Ascending aorta (tissue), 2 donors: ENCODE measurements at regions not wholly inside any gene's neighbourhood (a gene's known extent, or its start where the extent isn't known, plus 50 kb on each side); places are given as distances from the start of the nearest gene placed in this dataset.

Source experiments
- DNase-seq, 2 donors: peaks; one replicate each; pipeline ENCODE4 v3.0.0-alpha.2; 2019; ENCODE audit warnings: low spot score in 2 of 2
- H3K27ac ChIP-seq, 2 donors: fragments of 200-600 bp; sonication (generic); one replicate each; pipeline ENCODE4 v1.5.1; 2016 to 2017; ENCODE audit warnings: mild to moderate bottlenecking in 1 of 2
- H3K27me3 ChIP-seq: fragments of 200-600 bp; sonication (generic); one replicate; pipeline ENCODE4 v1.5.1; 2017
- H3K36me3 ChIP-seq, 2 donors: fragments of 200-600 bp; sonication (generic); one replicate each; pipeline ENCODE4 v1.5.1; 2016
- H3K4me1 ChIP-seq, 2 donors: fragments of 200-600 bp; sonication (generic); one replicate each; pipeline ENCODE4 v1.5.1; 2016 to 2017; ENCODE audit warnings: mild to moderate bottlenecking in 1 of 2
- H3K4me3 ChIP-seq, 2 donors: fragments of 200-600 bp; sonication (generic); one replicate each; pipeline ENCODE4 v1.5.1; 2016 to 2017; ENCODE audit warnings: mild to moderate bottlenecking in 1 of 2
- H3K9me3 ChIP-seq, 2 donors: fragments of 200-600 bp; sonication (generic); one replicate each; pipeline ENCODE4 v1.5.1; 2016
- CTCF ChIP-seq, 3 experiments: fragments of 200-600 bp in 2 of 3; fragments of 450-650 bp in 1 of 3; sonication (generic) in 2 of 3; IDR thresholded peaks; one replicate each; pipeline ENCODE4 v1.5.1; 2016 to 2019; ENCODE audit warnings: antibody characterized with exemption in 3 of 3, mild to moderate bottlenecking in 1 of 3, moderate library complexity in 1 of 3
- intact Hi-C: fragments of 100-400 bp; cut with DNase I; formaldehyde crosslinking; loops from one replicate; pipeline ENCODE4 v1.15.1; 2023

- intact Hi-C loops: no loop called here
- no peaks in the 10 kb centered on the region for H3K27me3 ChIP-seq
- no peak for DNase-seq
- no peaks in the 10 kb centered on the region for H3K9me3 ChIP-seq
- no peak overlapping the region for H3K27ac ChIP-seq
- no peaks in the 10 kb centered on the region for H3K36me3 ChIP-seq
- H3K4me1 ChIP-seq: no peaks in the 10 kb centered on the region
- H3K4me3 ChIP-seq: no peak overlapping the region
- no peak for TF ChIP-seq CTCF (IDR thresholded peaks at IDR 0.05)
Measured at GRCh38 chr3:30140356-30141075, 465.9 kb upstream of the TGFBR2 start.

- no peak for TF ChIP-seq CTCF (IDR thresholded peaks at IDR 0.05)
- intact Hi-C loops: no loop called here
- DNase-seq: no peak
- Histone ChIP-seq H3K36me3 (no peaks in the 10 kb centered on the region), H3K4me1 (no peaks in the 10 kb centered on the region), H3K27me3 (no peaks in the 10 kb centered on the region), H3K27ac (no peak overlapping the region), H3K9me3 (no peaks in the 10 kb centered on the region), H3K4me3 (no peak overlapping the region)
Measured at GRCh38 chr3:30141178-30141581, 465.2 kb upstream of the TGFBR2 start.

GRCh38 chr3:30141927-30142326 lies 464.5 kb upstream of the TGFBR2 start:
- Histone ChIP-seq H3K27ac (no peak overlapping the region), H3K27me3 (no peaks in the 10 kb centered on the region), H3K36me3 (no peaks in the 10 kb centered on the region), H3K4me3 (no peak overlapping the region), H3K4me1 (no peaks in the 10 kb centered on the region), H3K9me3 (no peaks in the 10 kb centered on the region)
- no peak for DNase-seq
- no peak for TF ChIP-seq CTCF (IDR thresholded peaks at IDR 0.05)
- intact Hi-C loops: no loop called here

- intact Hi-C loops: no loop called here
Measured at GRCh38 chr3:30142946-30143345, 463.5 kb upstream of the TGFBR2 start.

GRCh38 chr3:30145281-30145680 lies 461.1 kb upstream of the TGFBR2 start:
- Histone ChIP-seq H3K36me3 (no peaks in the 10 kb centered on the region), H3K4me1 (no peaks in the 10 kb centered on the region), H3K4me3 (no peak overlapping the region), H3K9me3 (no peaks in the 10 kb centered on the region), H3K27me3 (no peaks in the 10 kb centered on the region), H3K27ac (no peak overlapping the region)
- intact Hi-C loops: no loop called here
- TF ChIP-seq CTCF (IDR thresholded peaks at IDR 0.05): no peak
- DNase-seq: no peak

More at GRCh38 chr3:30142946-30143345, 463.5 kb upstream of the TGFBR2 start:
- TF ChIP-seq CTCF (IDR thresholded peaks at IDR 0.05): no peak
- H3K4me3 ChIP-seq: no peak overlapping the region
- H3K27me3 ChIP-seq: no peaks in the 10 kb centered on the region
- no peaks in the 10 kb centered on the region for H3K4me1 ChIP-seq
- DNase-seq: no peak
- H3K9me3 ChIP-seq: no peaks in the 10 kb centered on the region
- H3K27ac ChIP-seq: no peak overlapping the region
- H3K36me3 ChIP-seq: no peaks in the 10 kb centered on the region

- no peaks in the 10 kb centered on the region for H3K36me3 ChIP-seq
- no peaks in the 10 kb centered on the region for H3K4me1 ChIP-seq
- H3K4me3 ChIP-seq: no peak overlapping the region
- no peak overlapping the region for H3K27ac ChIP-seq
- TF ChIP-seq CTCF (IDR thresholded peaks at IDR 0.05): no peak
- H3K27me3 ChIP-seq: no peaks in the 10 kb centered on the region
- intact Hi-C loops: no loop called here
- H3K9me3 ChIP-seq: no peaks in the 10 kb centered on the region
- DNase-seq: no peak
Measured at GRCh38 chr3:30146978-30147377, 459.4 kb upstream of the TGFBR2 start.
